MM.1S (cell line): ENCODE measurements at regions not wholly inside any gene's neighbourhood (a gene's known extent, or its start where the extent isn't known, plus 50 kb on each side); places are given as distances from the start of the nearest gene placed in this dataset.

Source experiments
- DNase-seq: peaks from one replicate; pipeline ENCODE4 v3.0.0-alpha.2; 2015
- H2AFZ ChIP-seq: fragments of 300-600 bp; sonication (generic); 2 replicates; pipeline ENCODE4 v1.6.0; 2016; ENCODE audit warnings: antibody characterized with exemption, low read length
- H3F3A ChIP-seq: fragments of 300-600 bp; sonication (generic); 2 replicates; pipeline ENCODE4 v1.6.1; 2016; ENCODE audit warnings: mild to moderate bottlenecking, antibody characterized with exemption, low read length, moderate library complexity, mixed read lengths; ENCODE audit not compliant: insufficient read depth
- H3K27ac ChIP-seq: fragments of 300-600 bp; sonication (generic); 2 replicates; pipeline ENCODE4 v1.5.1; 2016; ENCODE audit warnings: mild to moderate bottlenecking, low read length
- H3K27me3 ChIP-seq: fragments of 300-600 bp; sonication (generic); replicated peaks from 2 replicates; pipeline ENCODE4 v1.6.0; 2016; ENCODE audit warnings: low read length; ENCODE audit not compliant: insufficient read depth
- H3K36me3 ChIP-seq: fragments of 300-600 bp; sonication (generic); replicated peaks from 2 replicates; pipeline ENCODE4 v1.6.1; 2016; ENCODE audit warnings: mild to moderate bottlenecking, low read length, mixed read lengths; ENCODE audit not compliant: insufficient read depth
- H3K4me1 ChIP-seq: fragments of 300-600 bp; sonication (generic); 2 replicates; pipeline ENCODE4 v1.6.1; 2016; ENCODE audit warnings: low read length, mixed read lengths
- H3K4me2 ChIP-seq: fragments of 300-600 bp; sonication (generic); 2 replicates; pipeline ENCODE4 v1.6.0; 2016; ENCODE audit warnings: low read depth, low read length
- H3K4me3 ChIP-seq: fragments of 300-600 bp; sonication (generic); 2 replicates; pipeline ENCODE4 v1.5.1; 2016; ENCODE audit warnings: low read length, mixed read lengths
- H3K79me2 ChIP-seq: fragments of 300-600 bp; sonication (generic); 2 replicates; pipeline ENCODE4 v1.6.1; 2016; ENCODE audit warnings: mixed run types, low read length, mixed read lengths
- H3K9ac ChIP-seq: fragments of 300-600 bp; sonication (generic); 2 replicates; pipeline ENCODE4 v1.6.1; 2016; ENCODE audit warnings: low read length, mixed read lengths
- H3K9me2 ChIP-seq: fragments of 300-600 bp; sonication (generic); replicated peaks from 2 replicates; pipeline ENCODE4 v1.6.1; 2016; ENCODE audit warnings: mild to moderate bottlenecking, low read length, mixed read lengths; ENCODE audit not compliant: insufficient read depth
- H3K9me3 ChIP-seq: fragments of 300-600 bp; sonication (generic); replicated peaks from 2 replicates; pipeline ENCODE4 v1.6.1; 2016; ENCODE audit warnings: mild to moderate bottlenecking, low read length, mixed read lengths; ENCODE audit not compliant: insufficient read depth
- H4K20me1 ChIP-seq: fragments of 300-600 bp; sonication (generic); 2 replicates; pipeline ENCODE4 v1.6.1; 2016; ENCODE audit warnings: mild to moderate bottlenecking, low read length, moderate library complexity, mixed read lengths; ENCODE audit not compliant: insufficient read depth
- CTCF ChIP-seq: fragments of 300-600 bp; sonication (generic); IDR thresholded peaks from 2 replicates; pipeline ENCODE4 v1.5.1; 2016; ENCODE audit warnings: antibody characterized with exemption, low read length, mixed read lengths
- EZH2 ChIP-seq: fragments of 300-600 bp; sonication (generic); optimal IDR thresholded peaks from 2 replicates; pipeline ENCODE3; 2017; ENCODE audit warnings: low read depth, mild to moderate bottlenecking, antibody characterized with exemption, low read length, mixed read lengths
- EZH2phosphoT487 ChIP-seq: fragments of 300-600 bp; sonication (generic); IDR thresholded peaks from 2 replicates; pipeline ENCODE4 v1.6.1; 2018; ENCODE audit warnings: antibody characterized with exemption, low read length

DNA sequence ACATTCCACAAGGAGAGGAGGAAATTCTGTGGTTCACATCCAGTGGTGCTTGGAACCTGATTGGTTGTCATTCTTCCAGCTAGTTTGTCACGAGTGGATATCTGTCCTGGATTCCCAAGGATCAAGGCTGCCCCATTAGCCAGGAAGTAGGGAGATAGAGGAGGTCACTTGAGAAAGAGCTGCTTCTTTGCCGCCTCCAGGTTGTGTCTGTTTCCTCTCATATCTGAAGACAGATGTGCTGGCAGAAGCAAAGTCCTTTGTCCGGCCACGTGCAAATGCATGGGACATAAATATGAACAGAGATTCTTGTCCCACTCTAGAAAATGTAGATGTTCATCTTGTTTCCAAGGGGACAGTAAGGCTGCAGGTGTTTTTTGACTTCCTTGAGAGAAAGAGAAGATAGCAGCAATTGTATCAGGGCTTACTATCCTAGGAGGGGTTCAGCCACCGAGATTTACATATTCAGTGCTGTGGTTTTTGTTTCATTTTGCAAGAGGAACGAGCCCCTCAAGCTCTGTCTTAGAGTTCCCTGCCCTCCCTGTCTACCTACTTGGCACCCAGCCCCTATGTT, 174.4 kb downstream of the RPIA start:
- Histone ChIP-seq H3K79me2 (no peaks in the 10 kb centered on the region), H2AFZ (peak overlapping the region; percentile 97), H3K36me3 (no peaks in the 10 kb centered on the region), H3K9me3 (no peaks in the 10 kb centered on the region), H3K4me1 (0 out of 2 replicates have a peak, but pooled peaks cover 5% of the 10 kb centered on the region), H3K9ac (peak overlapping the region; percentile 52), H3K4me3 (peak overlapping the region; percentile 62), H3K27me3 (no peaks in the 10 kb centered on the region), H3K9me2 (no peaks in the 10 kb centered on the region), H3K27ac (peak overlapping the region; percentile 67; the same call in 1 of the 2 replicates), H3K4me2 (peak overlapping the region; percentile 96), H3F3A (peaks cover 15% of the 10 kb centered on the region), H4K20me1 (no peaks in the 10 kb centered on the region)
- TF ChIP-seq EZH2phosphoT487, result no peak
- TF ChIP-seq EZH2, result no peak
- TF ChIP-seq CTCF, result no peak
- DNase-seq, result peak; percentile 70

DNA sequence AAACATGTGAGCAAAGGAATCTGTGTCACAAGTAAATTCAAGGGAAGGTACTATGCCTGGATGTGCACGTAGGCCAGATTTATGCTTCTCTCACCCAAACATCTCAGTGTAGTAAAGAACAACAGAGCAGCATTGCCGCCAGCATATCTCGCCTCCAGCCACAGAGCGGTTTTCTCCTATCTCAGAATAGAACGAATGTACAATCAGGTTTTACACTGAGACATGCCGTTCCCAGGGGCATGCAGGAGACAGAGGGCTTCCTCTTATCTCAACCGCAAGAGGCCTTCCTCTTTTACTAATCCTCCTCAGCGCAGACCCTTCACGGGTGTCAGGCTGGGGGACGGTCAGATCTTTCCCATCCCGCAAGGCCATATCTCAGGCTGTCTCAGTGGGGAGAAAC, 175.3 kb downstream of the RPIA start:
- TF ChIP-seq CTCF, result no peak
- TF ChIP-seq EZH2phosphoT487, result no peak
- TF ChIP-seq EZH2, result no peak
- Histone ChIP-seq H3K9ac (peak overlapping the region; percentile 52; the same call in 1 of the 2 replicates), H3K27ac (peak overlapping the region; percentile 67; the same call in 1 of the 2 replicates), H2AFZ (peak overlapping the region; percentile 97), H4K20me1 (no peaks in the 10 kb centered on the region), H3K27me3 (no peaks in the 10 kb centered on the region), H3K36me3 (no peaks in the 10 kb centered on the region), H3K4me1 (0 out of 2 replicates have a peak, but pooled peaks cover 5% of the 10 kb centered on the region), H3F3A (peaks cover 15% of the 10 kb centered on the region), H3K4me3 (peak overlapping the region; percentile 62; the same call in 1 of the 2 replicates), H3K79me2 (no peaks in the 10 kb centered on the region), H3K9me3 (no peaks in the 10 kb centered on the region), H3K4me2 (peak overlapping the region; percentile 96), H3K9me2 (no peaks in the 10 kb centered on the region)
- no peak for DNase-seq

DNA sequence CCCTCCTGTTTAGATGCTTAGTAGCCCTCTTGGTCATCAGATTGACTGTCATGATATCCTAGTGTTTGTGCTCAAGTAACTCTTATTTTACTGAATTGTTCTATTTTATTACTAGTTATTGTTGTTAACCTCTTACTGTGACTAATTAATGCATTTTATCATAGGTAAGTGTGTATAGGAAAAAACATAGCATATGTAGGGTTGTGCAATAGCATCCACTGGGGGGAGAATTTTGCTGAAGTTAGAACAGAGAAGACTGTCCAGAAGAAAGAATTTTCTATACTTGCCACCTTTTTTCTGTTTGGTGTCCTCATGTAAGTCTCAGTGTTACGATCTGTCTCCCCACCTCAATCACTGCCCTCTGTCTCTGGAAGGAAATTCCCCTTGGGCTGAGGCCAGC, 177.4 kb downstream of the RPIA start:
- peaks cover 15% of the 10 kb centered on the region for H3F3A ChIP-seq

More for the DNA sequence above, 177.4 kb downstream of the RPIA start:
- Histone ChIP-seq H3K4me1 (0 out of 2 replicates have a peak, but pooled peaks cover 7% of the 10 kb centered on the region), H3K9me3 (no peaks in the 10 kb centered on the region), H2AFZ (no peak overlapping the region), H3K27me3 (no peaks in the 10 kb centered on the region), H3K9ac (no peak overlapping the region), H3K27ac (no peak overlapping the region), H3K9me2 (no peaks in the 10 kb centered on the region), H3K36me3 (no peaks in the 10 kb centered on the region), H4K20me1 (no peaks in the 10 kb centered on the region), H3K79me2 (no peaks in the 10 kb centered on the region), H3K4me2 (no peak overlapping the region), H3K4me3 (no peak overlapping the region)
- no peak for DNase-seq
- TF ChIP-seq CTCF (no peak), EZH2phosphoT487 (no peak), EZH2 (no peak)
